Fibroblast of lung (primary cell): ENCODE measurements at regions not wholly inside any gene's neighbourhood (a gene's known extent, or its start where the extent isn't known, plus 50 kb on each side); places are given as distances from the start of the nearest gene placed in this dataset.

Source experiments
- DNase-seq, 2 donors: peaks; one replicate each; pipeline versions ENCODE4 v3.0.0 to v3.0.0-alpha.2; 2010; ENCODE audit warnings: low read depth in 2 of 2
- H2AFZ ChIP-seq: 2 replicates; pipeline ENCODE4 v1.5.1; 2012; ENCODE audit warnings: low read length, control low read depth, inconsistent platforms
- H3K27ac ChIP-seq: 2 replicates; pipeline ENCODE4 v1.5.1; 2011; ENCODE audit warnings: low read length, control low read depth; ENCODE audit not compliant: insufficient read depth
- H3K27me3 ChIP-seq: 2 replicates; pipeline ENCODE4 v1.5.1; 2011; ENCODE audit warnings: mild to moderate bottlenecking, low read length; ENCODE audit not compliant: control insufficient read depth, insufficient read depth
- H3K36me3 ChIP-seq: 2 replicates; pipeline ENCODE4 v1.5.1; 2011; ENCODE audit warnings: low read length; ENCODE audit not compliant: control insufficient read depth, insufficient read depth
- H3K4me1 ChIP-seq: 2 replicates; pipeline ENCODE4 v1.5.1; 2011; ENCODE audit warnings: low read length; ENCODE audit not compliant: control insufficient read depth, insufficient read depth; ENCODE audit errors: extremely low read depth
- H3K4me2 ChIP-seq: 2 replicates; pipeline ENCODE4 v1.5.1; 2011; ENCODE audit warnings: low read length, control low read depth; ENCODE audit not compliant: insufficient read depth; ENCODE audit errors: extremely low read depth
- H3K4me3 ChIP-seq, 4 experiments: fragments of 200-600 bp in 1 of 4; sonication (generic) in 1 of 4; replicated peaks in 1 of 4; 2 replicates each; pipeline ENCODE4 v1.5.1; 2011 to 2016; ENCODE audit warnings: low read length in 4 of 4, low read depth in 3 of 4, mild to moderate bottlenecking in 3 of 4, control low read depth in 2 of 4, inconsistent platforms in 1 of 4, mixed read lengths in 1 of 4; ENCODE audit not compliant: insufficient read depth in 1 of 4; ENCODE audit errors: control extremely low read depth in 1 of 4
- H3K79me2 ChIP-seq: 2 replicates; pipeline ENCODE4 v1.5.1; 2012; ENCODE audit warnings: mild to moderate bottlenecking, low read length, inconsistent platforms; ENCODE audit not compliant: control insufficient read depth, insufficient read depth
- H3K9ac ChIP-seq: 2 replicates; pipeline ENCODE4 v1.5.1; 2011; ENCODE audit warnings: mild to moderate bottlenecking, low read length, control low read depth; ENCODE audit not compliant: insufficient read depth
- H3K9me3 ChIP-seq: 2 replicates; pipeline ENCODE4 v1.5.1; 2012; ENCODE audit warnings: low read depth, low read length; ENCODE audit not compliant: control insufficient read depth, insufficient read depth
- H4K20me1 ChIP-seq: 2 replicates; pipeline ENCODE4 v1.5.1; 2011; ENCODE audit warnings: low read length; ENCODE audit not compliant: control insufficient read depth, insufficient read depth; ENCODE audit errors: extremely low read depth
- CTCF ChIP-seq, 2 donors: IDR thresholded peaks in 1 of 2; conservative IDR thresholded peaks in 1 of 2; 1 replicate in 1 of 2; 2 replicates in 1 of 2; pipeline ENCODE4 v1.5.1; 2011 to 2012; ENCODE audit warnings: low read length in 2 of 2, control low read depth in 1 of 2, inconsistent platforms in 1 of 2, low read depth in 1 of 2, mild to moderate bottlenecking in 1 of 2
- EZH2 ChIP-seq: IDR thresholded peaks from 2 replicates; pipeline ENCODE4 v1.5.1; 2012; ENCODE audit warnings: low read length, control low read depth, mild to moderate bottlenecking; ENCODE audit errors: missing control alignments

GRCh38 chr4:4946416-4946815 is 72.8 kb downstream of the CYTL1 start:
- Histone ChIP-seq H3K4me1 (no peaks in the 10 kb centered on the region), H3K36me3 (no peaks in the 10 kb centered on the region), H3K79me2 (no peaks in the 10 kb centered on the region), H3K9ac (no peak overlapping the region), H3K4me2 (no peak overlapping the region), H3K4me3 (no peak overlapping the region), H3K27me3 (no peaks in the 10 kb centered on the region), H2AFZ (no peak overlapping the region), H3K9me3 (no peaks in the 10 kb centered on the region), H3K27ac (no peak overlapping the region), H4K20me1 (no peaks in the 10 kb centered on the region)
- TF ChIP-seq CTCF (conservative IDR thresholded peaks at IDR 0.05 in 1 of 2, IDR thresholded peaks at IDR 0.05 in 1 of 2; ENCODE audit: low read depth in 1 of 2, low read length in 2 of 2) (no peak), EZH2 (no peak)
- DNase-seq: no peak

- no peaks in the 10 kb centered on the region for H3K27me3 ChIP-seq
- H3K4me1 ChIP-seq: no peaks in the 10 kb centered on the region
- H2AFZ ChIP-seq: no peak overlapping the region
- no peaks in the 10 kb centered on the region for H3K9me3 ChIP-seq
- H4K20me1 ChIP-seq: no peaks in the 10 kb centered on the region
- TF ChIP-seq CTCF (conservative IDR thresholded peaks at IDR 0.05 in 1 of 2, IDR thresholded peaks at IDR 0.05 in 1 of 2; ENCODE audit: low read depth in 1 of 2, low read length in 2 of 2): no peak
- TF ChIP-seq EZH2: no peak
- H3K27ac ChIP-seq: no peak overlapping the region
- no peak overlapping the region for H3K4me2 ChIP-seq
- DNase-seq: no peak
- no peaks in the 10 kb centered on the region for H3K36me3 ChIP-seq
- no peak overlapping the region for H3K9ac ChIP-seq
- H3K79me2 ChIP-seq: no peaks in the 10 kb centered on the region
- H3K4me3 ChIP-seq: no peak overlapping the region
Observed at GRCh38 chr4:4947721-4948120, 71.5 kb downstream of the CYTL1 start.

DNA sequence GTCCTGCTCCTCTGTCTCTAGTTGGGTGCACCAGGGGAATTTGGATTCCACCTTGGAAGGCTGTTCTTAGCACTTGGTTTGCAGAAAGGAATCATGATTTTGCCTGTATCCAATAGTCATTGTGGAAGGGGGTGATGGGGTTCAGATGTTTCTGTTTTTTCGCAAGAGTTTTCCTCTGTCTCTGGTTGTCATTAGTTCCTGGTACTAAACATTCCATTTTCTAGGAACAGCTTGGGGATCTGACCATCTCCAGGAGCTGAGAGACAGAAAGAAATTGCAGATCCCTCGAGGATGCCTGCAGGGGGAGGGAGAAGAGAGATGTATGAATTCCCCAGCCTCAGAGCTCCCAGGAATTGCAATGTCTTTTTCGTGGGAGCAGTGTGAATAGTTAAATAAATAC is 70.9 kb downstream of the CYTL1 start:
- no peak overlapping the region for H3K9ac ChIP-seq
- no peaks in the 10 kb centered on the region for H3K4me1 ChIP-seq
- H3K9me3 ChIP-seq: no peaks in the 10 kb centered on the region
- no peak overlapping the region for H3K27ac ChIP-seq
- no peaks in the 10 kb centered on the region for H3K79me2 ChIP-seq
- H3K36me3 ChIP-seq: no peaks in the 10 kb centered on the region
- no peak for DNase-seq
- H3K4me2 ChIP-seq: no peak overlapping the region
- no peaks in the 10 kb centered on the region for H4K20me1 ChIP-seq
- TF ChIP-seq EZH2 (no peak), CTCF (conservative IDR thresholded peaks at IDR 0.05 in 1 of 2, IDR thresholded peaks at IDR 0.05 in 1 of 2; ENCODE audit: low read depth in 1 of 2, low read length in 2 of 2) (no peak)
- no peaks in the 10 kb centered on the region for H3K27me3 ChIP-seq
- H3K4me3 ChIP-seq: no peak overlapping the region
- H2AFZ ChIP-seq: no peak overlapping the region
